Upper lobe of right lung (tissue), 1 donor: ENCODE measurements at regions not wholly inside any gene's neighbourhood (a gene's known extent, or its start where the extent isn't known, plus 50 kb on each side); places are given as distances from the start of the nearest gene placed in this dataset.

Experiments used
- ATAC-seq: fragments of 200-7000 bp; cut with Tn5 transposase; one replicate; pipeline ENCODE4 v1.9.1; 2020; ENCODE audit warnings: mild to moderate bottlenecking, moderate library complexity
- DNase-seq: peaks from one replicate; pipeline ENCODE4 v3.0.0-alpha.2; 2020
- H3K27ac ChIP-seq: fragments of 200-600 bp; one replicate; pipeline ENCODE4 v1.8.0; 2022
- H3K27me3 ChIP-seq: fragments of 200-600 bp; one replicate; pipeline ENCODE4 v1.8.0; 2022; ENCODE audit warnings: mild to moderate bottlenecking
- H3K36me3 ChIP-seq: fragments of 200-600 bp; one replicate; pipeline ENCODE4 v1.8.0; 2022
- H3K4me1 ChIP-seq: fragments of 200-600 bp; one replicate; pipeline ENCODE4 v1.8.0; 2022
- H3K4me3 ChIP-seq: fragments of 200-600 bp; one replicate; pipeline ENCODE4 v1.8.0; 2022; ENCODE audit warnings: mild to moderate bottlenecking
- H3K9me3 ChIP-seq: fragments of 200-600 bp; one replicate; pipeline ENCODE4 v1.8.0; 2022
- CTCF ChIP-seq: fragments of 200-600 bp; IDR thresholded peaks from one replicate; pipeline ENCODE4 v1.8.0; 2022; ENCODE audit warnings: antibody characterized with exemption
- intact Hi-C: fragments of 100-400 bp; cut with DNase I; formaldehyde crosslinking; loops from one replicate; pipeline ENCODE4 v1.11.0; 2022
- donor health status: DM: no; HTN: yes; CAD: no; lungs with severe emphysema.

DNA sequence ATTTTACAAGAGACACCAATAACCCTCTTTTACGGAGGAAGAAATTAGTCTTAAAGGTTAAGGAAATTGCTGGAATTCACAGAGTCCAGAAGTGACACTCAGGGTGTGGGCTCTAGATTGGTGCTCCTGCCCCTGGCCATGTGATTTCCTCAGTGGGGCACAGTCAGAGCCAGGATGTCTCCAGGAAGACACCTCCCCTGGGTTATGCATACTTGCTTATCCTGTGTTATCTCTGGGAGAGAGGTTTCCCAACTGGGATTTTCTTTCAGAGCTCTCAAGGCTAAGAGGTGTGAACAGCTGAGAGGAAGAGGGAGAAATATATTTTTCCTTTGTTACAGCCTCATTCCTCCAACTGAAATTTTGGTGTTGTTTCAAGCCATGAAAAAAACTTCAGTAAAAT, 125.6 kb upstream of the CELF4 start:
- intact Hi-C loops: no loop called here
- DNase-seq: no peak
- H3K4me3 ChIP-seq: no peak overlapping the region
- H3K36me3 ChIP-seq: no peaks in the 10 kb centered on the region
- no peaks in the 10 kb centered on the region for H3K27me3 ChIP-seq
- no peaks in the 10 kb centered on the region for H3K9me3 ChIP-seq
- H3K4me1 ChIP-seq: no peaks in the 10 kb centered on the region
- no peak for TF ChIP-seq CTCF
- ATAC-seq: no peak
- H3K27ac ChIP-seq: no peak overlapping the region

DNA sequence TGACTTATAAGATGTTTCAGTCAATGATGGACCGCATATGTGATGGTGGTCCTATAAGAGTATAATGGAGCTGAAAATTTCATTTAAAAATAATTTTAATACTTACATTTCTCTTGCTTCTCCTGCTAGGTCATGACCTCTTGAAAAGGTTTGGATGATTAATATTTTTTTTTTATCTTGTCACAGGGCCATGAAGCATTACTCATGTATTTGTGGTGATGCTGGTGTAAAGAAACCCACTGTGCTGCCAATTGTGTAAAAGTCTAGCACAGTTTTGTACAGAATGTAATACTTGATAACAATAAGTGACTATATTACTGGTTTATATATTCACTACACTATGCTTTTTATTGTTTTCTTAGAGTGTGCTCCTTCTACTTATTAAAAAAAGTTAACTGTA, 124.2 kb upstream of the CELF4 start:
- no peak for TF ChIP-seq CTCF
- intact Hi-C loops: no loop called here
- DNase-seq: no peak

DNA sequence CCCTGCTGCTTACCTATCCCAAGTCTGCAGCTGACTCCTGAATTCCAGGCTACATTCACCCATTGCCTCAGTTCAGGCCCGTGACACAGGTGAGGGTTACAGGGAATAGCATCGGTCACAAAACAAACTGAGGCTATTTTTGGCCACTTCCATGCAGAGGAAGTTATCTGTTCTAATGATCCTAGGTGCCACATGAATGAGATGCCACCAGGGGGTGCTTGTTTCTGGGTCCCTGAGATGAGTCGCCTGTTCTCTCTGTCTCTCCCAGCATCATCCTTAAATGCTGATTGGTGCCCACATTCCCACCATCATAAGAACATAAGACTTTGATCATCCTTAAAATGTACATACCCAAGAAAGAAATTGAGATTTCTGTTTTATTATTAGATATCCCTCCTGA, 119.0 kb upstream of the CELF4 start:
- Histone ChIP-seq H3K27ac (no peak overlapping the region), H3K27me3 (no peaks in the 10 kb centered on the region), H3K36me3 (no peaks in the 10 kb centered on the region), H3K9me3 (no peaks in the 10 kb centered on the region), H3K4me3 (no peak overlapping the region), H3K4me1 (no peaks in the 10 kb centered on the region)
- no peak for DNase-seq
- ATAC-seq: no peak
- TF ChIP-seq CTCF: no peak
- intact Hi-C loops: no loop called here

More for the DNA sequence above, 124.2 kb upstream of the CELF4 start:
- Histone ChIP-seq H3K27me3 (no peaks in the 10 kb centered on the region), H3K9me3 (no peaks in the 10 kb centered on the region), H3K36me3 (no peaks in the 10 kb centered on the region), H3K4me3 (no peak overlapping the region), H3K4me1 (no peaks in the 10 kb centered on the region), H3K27ac (no peak overlapping the region)
- ATAC-seq: no peak

GRCh38 chr18:37684183-37684582, 118.6 kb upstream of the CELF4 start:
- H3K4me3 ChIP-seq: no peak overlapping the region
- intact Hi-C loops: no loop called here
- H3K4me1 ChIP-seq: no peaks in the 10 kb centered on the region
- H3K9me3 ChIP-seq: no peaks in the 10 kb centered on the region
- H3K36me3 ChIP-seq: no peaks in the 10 kb centered on the region
- no peaks in the 10 kb centered on the region for H3K27me3 ChIP-seq
- DNase-seq (no peak), ATAC-seq (no peak)
- H3K27ac ChIP-seq: no peak overlapping the region
- no peak for TF ChIP-seq CTCF

- Histone ChIP-seq H3K4me3 (no peak overlapping the region), H3K4me1 (no peaks in the 10 kb centered on the region), H3K27me3 (no peaks in the 10 kb centered on the region), H3K27ac (no peak overlapping the region), H3K9me3 (no peaks in the 10 kb centered on the region), H3K36me3 (no peaks in the 10 kb centered on the region)
- TF ChIP-seq CTCF: no peak
- ATAC-seq (no peak), DNase-seq (no peak)
- intact Hi-C loops: no loop called here
Observed at GRCh38 chr18:37680911-37681310, 115.3 kb upstream of the CELF4 start.

GRCh38 chr18:37676276-37676675, 110.7 kb upstream of the CELF4 start:
- TF ChIP-seq CTCF: no peak
- no peaks in the 10 kb centered on the region for H3K36me3 ChIP-seq
- intact Hi-C loops: no loop called here
- DNase-seq: no peak
- no peak overlapping the region for H3K27ac ChIP-seq
- no peak for ATAC-seq
- no peaks in the 10 kb centered on the region for H3K9me3 ChIP-seq
- H3K4me3 ChIP-seq: no peak overlapping the region
- H3K27me3 ChIP-seq: no peaks in the 10 kb centered on the region
- no peaks in the 10 kb centered on the region for H3K4me1 ChIP-seq
